GM13976 (cell line): ENCODE measurements at regions not wholly inside any gene's neighbourhood (a gene's known extent, or its start where the extent isn't known, plus 50 kb on each side); places are given as distances from the start of the nearest gene placed in this dataset.

Source experiments
- DNase-seq: peaks from one replicate; pipeline ENCODE4 v3.0.0; 2012; ENCODE audit warnings: low spot score
- CTCF ChIP-seq: IDR thresholded peaks from 2 replicates; pipeline ENCODE4 v1.5.1; 2012; ENCODE audit warnings: borderline replicate concordance, mild to moderate bottlenecking; ENCODE audit not compliant: insufficient read depth; ENCODE audit errors: extremely low read depth, missing control alignments, control extremely low read depth
- in situ Hi-C: fragments of 300-500 bp; cut with MboI; formaldehyde crosslinking; loops from one replicate; pipeline ENCODE4 v1.12.0; 2022; ENCODE audit warnings: low sequenced_read_pairs, mixed read lengths, inconsistent platforms; ENCODE audit not compliant: unreplicated experiment

GRCh38 chr13:64767054-64767453, 2463.1 kb downstream of the PCDH9 start:
- TF ChIP-seq CTCF, result no peak
- DNase-seq, result no peak
- in situ Hi-C loops, result no loop called here

DNA sequence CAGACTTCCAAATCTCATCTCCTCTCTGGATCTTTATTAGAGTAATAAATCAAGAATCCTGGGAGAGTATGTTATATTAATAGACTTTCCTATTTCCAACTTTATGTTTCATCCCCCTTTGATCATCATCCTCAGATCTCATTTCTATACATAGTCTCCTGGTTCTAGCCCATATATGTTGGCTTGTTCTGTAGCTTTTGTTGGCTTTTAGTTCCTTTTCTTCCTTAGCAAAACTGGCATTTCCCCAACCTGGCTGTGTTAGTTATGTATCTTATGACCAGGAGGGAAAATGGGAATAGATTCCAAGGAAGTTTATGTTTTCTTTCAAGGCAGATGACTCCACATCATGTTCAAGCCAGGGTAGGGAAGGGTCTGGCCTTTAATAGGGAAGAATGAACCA, 2464.5 kb downstream of the PCDH9 start:
- TF ChIP-seq CTCF, result no peak
- in situ Hi-C loops, result no loop called here

GRCh38 chr13:64758521-64759244, 2471.5 kb downstream of the PCDH9 start:
- no peak for TF ChIP-seq CTCF
- DNase-seq, result no peak
- in situ Hi-C loops, result no loop called here

More for the DNA sequence above, 2464.5 kb downstream of the PCDH9 start:
- no peak for DNase-seq

- no peak for TF ChIP-seq CTCF
- no peak for DNase-seq
- in situ Hi-C loops, result no loop called here
Measured at GRCh38 chr13:64756621-64757020, 2473.5 kb downstream of the PCDH9 start.

DNA sequence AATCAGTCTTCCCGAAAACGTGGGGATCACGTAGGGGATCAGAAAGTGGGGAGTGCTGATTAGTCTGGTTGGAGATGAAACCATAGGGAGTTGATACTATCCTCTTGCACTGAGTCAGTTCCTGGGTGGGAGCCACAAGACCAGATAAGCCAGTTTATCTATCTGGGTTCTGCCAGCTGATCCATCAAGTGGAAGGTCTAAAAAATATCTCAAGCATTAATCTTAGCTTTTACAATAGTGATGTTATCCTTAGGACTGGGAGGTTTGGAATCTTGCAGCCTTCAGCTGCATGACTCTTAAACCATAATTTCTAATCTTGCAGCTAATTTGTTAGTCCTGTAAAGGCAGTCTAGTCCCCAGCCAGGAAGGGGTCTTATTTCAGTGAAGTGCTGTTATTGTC, 2474.2 kb downstream of the PCDH9 start:
- in situ Hi-C loops, result no loop called here
- no peak for DNase-seq
- no peak for TF ChIP-seq CTCF

DNA sequence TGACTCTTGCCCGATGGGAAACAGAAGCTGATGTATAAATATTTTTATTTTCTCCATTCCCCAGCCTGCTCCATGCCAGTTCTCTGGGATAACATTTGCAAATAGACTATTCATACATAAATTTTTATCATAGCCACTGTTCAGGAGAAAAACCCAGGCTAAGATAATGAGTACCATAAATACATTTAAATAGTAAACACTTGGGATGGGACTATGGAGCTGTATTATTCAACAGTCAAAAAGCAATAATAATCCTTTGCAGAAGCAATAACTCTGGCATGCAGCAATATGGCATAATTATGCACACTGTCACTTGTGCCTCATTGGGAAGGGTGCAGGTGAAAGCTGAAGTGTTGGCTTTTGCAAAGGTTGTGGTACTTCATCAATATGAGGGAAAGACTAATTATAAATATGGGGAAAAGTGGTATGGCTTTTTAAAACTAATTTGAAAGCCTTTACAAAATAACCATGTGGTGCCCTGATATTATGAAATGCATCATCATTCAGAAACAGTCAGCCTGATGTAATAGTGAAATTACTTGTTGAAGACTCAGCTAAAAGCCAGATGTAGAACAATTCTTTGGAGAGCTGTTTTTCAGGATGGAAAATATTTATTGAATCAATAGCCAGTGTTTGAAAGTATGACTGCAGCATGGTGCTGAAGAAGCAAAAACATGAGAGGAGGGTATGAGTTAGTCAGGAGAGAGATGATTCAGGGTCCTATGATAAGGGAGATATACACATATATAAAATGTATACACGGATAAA, 2476.7 kb downstream of the PCDH9 start:
- in situ Hi-C loops, result no loop called here
- TF ChIP-seq CTCF, result no peak
- DNase-seq, result no peak
